Endodermal cell (in vitro differentiated cells): ENCODE measurements at regions not wholly inside any gene's neighbourhood (a gene's known extent, or its start where the extent isn't known, plus 50 kb on each side); places are given as distances from the start of the nearest gene placed in this dataset.
A peak's percentile ranks its signal among the peaks of the same experiment; 100 is the strongest.

Experiments used
- DNase-seq: peaks from one replicate; pipeline ENCODE4 v3.0.0-alpha.2; 2017
- H3K27ac ChIP-seq: 2 replicates; pipeline ENCODE4 v1.5.1; 2013; ENCODE audit warnings: mild to moderate bottlenecking, low read depth, low read length, moderate library complexity
- H3K27me3 ChIP-seq: 2 replicates; pipeline ENCODE4 v1.6.1; 2013; ENCODE audit warnings: mild to moderate bottlenecking, low read length, moderate library complexity; ENCODE audit not compliant: insufficient read depth, control insufficient read depth, poor library complexity, severe bottlenecking
- H3K36me3 ChIP-seq: 2 replicates; pipeline ENCODE4 v1.7.0; 2013; ENCODE audit warnings: mild to moderate bottlenecking, low read length, moderate library complexity; ENCODE audit not compliant: control insufficient read depth, insufficient read depth
- H3K4me1 ChIP-seq: one replicate; pipeline ENCODE4 v1.7.0; 2013; ENCODE audit warnings: low read length; ENCODE audit not compliant: control insufficient read depth, insufficient read depth
- H3K4me3 ChIP-seq: 2 replicates; pipeline ENCODE4 v1.5.1; 2013; ENCODE audit warnings: mild to moderate bottlenecking, low read length, moderate library complexity
- H3K9ac ChIP-seq: 2 replicates; pipeline ENCODE4 v1.6.1; 2013; ENCODE audit warnings: mild to moderate bottlenecking, low read length, moderate library complexity; ENCODE audit not compliant: poor library complexity, severe bottlenecking; ENCODE audit errors: extremely low read depth
- H3K9me3 ChIP-seq: 2 replicates; pipeline ENCODE4 v1.6.1; 2013; ENCODE audit warnings: mild to moderate bottlenecking, low read length, moderate library complexity; ENCODE audit not compliant: control insufficient read depth
- H3K27ac Mint-ChIP-seq: 2 replicates; pipeline ENCODE4 v1.8.0; 2020; ENCODE audit warnings: mixed read lengths
- H3K27me3 Mint-ChIP-seq: 2 replicates; pipeline ENCODE4 v1.8.0; 2021; ENCODE audit warnings: mild to moderate bottlenecking, mixed read lengths; ENCODE audit not compliant: insufficient read depth
- H3K36me3 Mint-ChIP-seq: 2 replicates; pipeline ENCODE4 v1.8.0; 2020; ENCODE audit warnings: low read depth, mixed read lengths
- H3K4me1 Mint-ChIP-seq: 2 replicates; pipeline ENCODE4 v1.8.0; 2020; ENCODE audit warnings: mixed read lengths
- H3K4me3 Mint-ChIP-seq: 2 replicates; pipeline ENCODE4 v1.8.0; 2020; ENCODE audit warnings: mild to moderate bottlenecking, moderate library complexity, mixed read lengths
- H3K9me3 Mint-ChIP-seq: 2 replicates; pipeline ENCODE4 v1.8.0; 2020; ENCODE audit warnings: mild to moderate bottlenecking, mixed read lengths
- WGBS, 2 experiments: methylation state at CpG; one replicate each; pipeline versions ENCODE4 v1.1.5 to v1.1.7; 2013; ENCODE audit warnings: missing lambda C conversion rate in 2 of 2, mixed read lengths in 1 of 2; ENCODE audit not compliant: insufficient coverage in 1 of 2, insufficient read length in 1 of 2; 5-methylcytosine and 5-hydroxymethylcytosine counted together
- TF ChIP-seq, protein P1 (sequence below): fragments of 200-600 bp; sonication (generic); conservative IDR thresholded peaks from 2 replicates; pipeline ENCODE4 v1.5.0; 2021; ENCODE audit warnings: antibody characterized with exemption, mild to moderate bottlenecking

DNA sequence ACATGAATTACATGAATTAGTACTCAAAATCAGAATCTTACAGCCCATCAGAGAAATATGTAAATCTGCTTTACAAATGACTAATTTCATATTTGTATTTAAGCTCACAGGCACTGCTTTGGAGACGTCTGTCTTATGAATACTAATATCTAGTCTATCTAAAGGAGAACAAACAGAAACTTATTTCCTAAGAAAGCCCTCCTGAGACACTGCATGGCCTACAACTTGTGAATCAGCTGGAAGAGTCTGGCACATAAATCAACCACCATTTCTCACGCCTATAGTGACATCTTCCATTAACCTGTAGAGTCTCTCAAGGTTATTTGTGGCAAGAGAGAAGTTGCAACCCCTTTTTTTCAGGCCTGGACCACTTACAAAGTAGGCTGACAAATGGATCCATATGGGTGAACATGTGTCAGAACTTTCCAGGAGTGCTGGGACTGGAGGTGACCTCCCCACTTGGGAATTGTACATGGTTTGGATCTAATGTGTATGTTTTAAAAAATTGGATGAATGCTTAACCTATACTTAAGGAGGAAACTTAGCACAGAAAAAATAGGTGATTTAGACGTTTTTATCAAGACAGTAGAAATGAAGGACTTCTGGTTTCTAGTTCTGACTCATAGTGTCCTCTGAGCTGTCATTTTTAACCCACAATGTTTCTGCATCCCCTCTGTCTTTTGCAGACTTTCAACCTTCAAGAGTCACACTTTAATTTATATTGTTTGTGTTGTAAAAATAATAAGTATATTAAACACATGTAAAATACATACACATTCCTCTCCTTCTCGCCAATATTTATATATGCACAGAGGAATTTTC is 83.2 kb upstream of the ARHGAP24 start:
- TF ChIP-seq, protein P1, sequence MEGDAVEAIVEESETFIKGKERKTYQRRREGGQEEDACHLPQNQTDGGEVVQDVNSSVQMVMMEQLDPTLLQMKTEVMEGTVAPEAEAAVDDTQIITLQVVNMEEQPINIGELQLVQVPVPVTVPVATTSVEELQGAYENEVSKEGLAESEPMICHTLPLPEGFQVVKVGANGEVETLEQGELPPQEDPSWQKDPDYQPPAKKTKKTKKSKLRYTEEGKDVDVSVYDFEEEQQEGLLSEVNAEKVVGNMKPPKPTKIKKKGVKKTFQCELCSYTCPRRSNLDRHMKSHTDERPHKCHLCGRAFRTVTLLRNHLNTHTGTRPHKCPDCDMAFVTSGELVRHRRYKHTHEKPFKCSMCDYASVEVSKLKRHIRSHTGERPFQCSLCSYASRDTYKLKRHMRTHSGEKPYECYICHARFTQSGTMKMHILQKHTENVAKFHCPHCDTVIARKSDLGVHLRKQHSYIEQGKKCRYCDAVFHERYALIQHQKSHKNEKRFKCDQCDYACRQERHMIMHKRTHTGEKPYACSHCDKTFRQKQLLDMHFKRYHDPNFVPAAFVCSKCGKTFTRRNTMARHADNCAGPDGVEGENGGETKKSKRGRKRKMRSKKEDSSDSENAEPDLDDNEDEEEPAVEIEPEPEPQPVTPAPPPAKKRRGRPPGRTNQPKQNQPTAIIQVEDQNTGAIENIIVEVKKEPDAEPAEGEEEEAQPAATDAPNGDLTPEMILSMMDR: no peak

DNA sequence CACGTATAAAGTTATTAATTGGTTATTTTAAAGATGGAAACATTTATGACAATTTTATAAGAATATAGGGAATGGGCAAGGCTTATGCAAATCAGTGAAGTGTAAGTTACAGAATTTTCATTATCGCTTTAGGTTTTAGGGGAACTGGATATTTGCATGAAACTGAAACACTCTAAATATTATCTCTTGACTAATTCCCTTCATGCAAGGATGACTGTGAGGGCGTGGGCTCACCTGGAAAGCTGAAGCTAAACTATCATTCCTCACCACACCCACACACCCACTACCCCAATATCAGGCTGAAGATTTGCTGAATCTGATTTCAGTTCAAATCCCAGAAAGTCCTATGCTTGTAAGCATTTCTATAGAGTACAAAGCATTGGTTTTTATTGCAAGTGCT is 81.7 kb upstream of the ARHGAP24 start:
- 95% methylated on average over 3 of the region's 3 CpGs; no CpG with 5 or more reads in 1 of the 2 experiments for WGBS, 2 experiments
- no peaks in the 10 kb centered on the region for H3K36me3 Mint-ChIP-seq
- no peaks in the 10 kb centered on the region for H3K27me3 Mint-ChIP-seq

More for the DNA sequence above, 83.2 kb upstream of the ARHGAP24 start:
- WGBS, 2 experiments: 87 to 94% methylated on average over 1 to 4 of the region's 4 CpGs
- H3K4me1 Mint-ChIP-seq: no peaks in the 10 kb centered on the region
- DNase-seq: no peak
- Histone ChIP-seq H3K36me3 (no peaks in the 10 kb centered on the region), H3K9me3 (peaks cover 11% of the 10 kb centered on the region), H3K9ac (no peak overlapping the region), H3K4me1 (peaks cover 3% of the 10 kb centered on the region), H3K27me3 (no peaks in the 10 kb centered on the region), H3K27ac (no peak overlapping the region), H3K4me3 (no peak overlapping the region)
- H3K27me3 Mint-ChIP-seq: no peaks in the 10 kb centered on the region
- H3K27ac Mint-ChIP-seq: no peak overlapping the region
- H3K36me3 Mint-ChIP-seq: peaks cover 2% of the 10 kb centered on the region
- H3K4me3 Mint-ChIP-seq: no peak overlapping the region
- peaks cover 7% of the 10 kb centered on the region for H3K9me3 Mint-ChIP-seq

DNA sequence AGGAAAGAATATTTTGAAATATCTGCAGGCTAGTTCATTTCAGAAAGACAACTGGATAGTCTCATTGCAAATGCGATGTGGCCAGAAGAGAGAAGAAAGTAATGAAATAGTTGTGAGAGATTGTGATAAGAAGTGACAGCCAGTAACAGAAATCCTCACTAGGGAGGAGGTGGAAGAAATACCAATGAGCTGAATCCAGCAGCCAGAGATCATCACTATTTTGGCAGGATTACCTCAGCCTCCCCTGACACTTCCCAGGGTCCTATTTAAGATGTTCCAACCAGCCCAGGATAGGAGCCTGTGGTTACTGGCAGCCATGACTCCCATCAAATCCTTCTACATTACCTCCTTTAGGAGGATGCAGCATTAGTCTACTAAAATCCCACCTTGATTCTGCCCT is 76.7 kb upstream of the ARHGAP24 start:
- Mint-ChIP-seq H3K4me3 (no peak overlapping the region), H3K27ac (no peak overlapping the region), H3K9me3 (no peaks in the 10 kb centered on the region), H3K27me3 (no peaks in the 10 kb centered on the region), H3K4me1 (peaks cover 8% of the 10 kb centered on the region), H3K36me3 (no peaks in the 10 kb centered on the region)
- H3K9ac ChIP-seq: no peak overlapping the region
- no peak overlapping the region for H3K27ac ChIP-seq
- TF ChIP-seq, protein P1: no peak
- WGBS, 2 experiments: 71 to 78% methylated on average over 1 of the region's 1 CpG
- H3K36me3 ChIP-seq: no peaks in the 10 kb centered on the region
- H3K4me1 ChIP-seq: peaks cover 9% of the 10 kb centered on the region
- H3K27me3 ChIP-seq: no peaks in the 10 kb centered on the region
- DNase-seq: peak; percentile 46
- H3K9me3 ChIP-seq: peaks cover 11% of the 10 kb centered on the region
- H3K4me3 ChIP-seq: no peak overlapping the region

More for the DNA sequence above, 81.7 kb upstream of the ARHGAP24 start:
- H3K27me3 ChIP-seq: no peaks in the 10 kb centered on the region
- H3K36me3 ChIP-seq: no peaks in the 10 kb centered on the region
- no peak overlapping the region for H3K4me3 ChIP-seq
- no peak for DNase-seq
- Mint-ChIP-seq H3K4me3 (no peak overlapping the region), H3K27ac (no peak overlapping the region), H3K4me1 (peaks cover 2% of the 10 kb centered on the region), H3K9me3 (peaks cover 3% of the 10 kb centered on the region)
- peaks cover 11% of the 10 kb centered on the region for H3K9me3 ChIP-seq
- no peak overlapping the region for H3K27ac ChIP-seq
- peaks cover 5% of the 10 kb centered on the region for H3K4me1 ChIP-seq
- TF ChIP-seq, protein P1: no peak
- H3K9ac ChIP-seq: no peak overlapping the region
